ENCODE measurements at regions not wholly inside any gene's neighbourhood (a gene's known extent, or its start where the extent isn't known, plus 50 kb on each side); places are given as distances from the start of the nearest gene placed in this dataset.
"Not testable (repeated sequence)": the region's sequence is repeated elsewhere in the genome, so short reads cannot be mapped to it uniquely, and the experiment has no call there.

DNA sequence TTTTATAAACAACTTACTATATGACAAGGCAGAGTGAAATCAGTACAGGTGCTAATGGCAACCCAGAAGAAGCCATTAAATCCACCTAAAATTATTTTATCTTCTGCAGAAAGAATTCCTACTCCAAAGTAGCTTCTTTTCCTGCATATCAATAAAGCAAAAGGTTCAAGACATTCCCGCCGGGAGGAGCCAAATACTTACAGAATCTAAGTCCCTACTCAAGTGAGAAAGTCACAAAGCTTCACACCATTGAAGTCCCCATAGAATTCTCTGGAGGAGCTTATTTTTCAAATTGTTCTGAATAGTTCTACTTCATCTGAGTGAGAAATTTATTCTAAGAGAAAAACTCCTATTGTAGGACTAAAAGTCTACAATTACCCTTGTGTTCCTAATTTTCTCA, 233.7 kb upstream of the HNRNPA3 start:
- no peak for DNase-seq (ENCODE audit: low read depth)

DNA sequence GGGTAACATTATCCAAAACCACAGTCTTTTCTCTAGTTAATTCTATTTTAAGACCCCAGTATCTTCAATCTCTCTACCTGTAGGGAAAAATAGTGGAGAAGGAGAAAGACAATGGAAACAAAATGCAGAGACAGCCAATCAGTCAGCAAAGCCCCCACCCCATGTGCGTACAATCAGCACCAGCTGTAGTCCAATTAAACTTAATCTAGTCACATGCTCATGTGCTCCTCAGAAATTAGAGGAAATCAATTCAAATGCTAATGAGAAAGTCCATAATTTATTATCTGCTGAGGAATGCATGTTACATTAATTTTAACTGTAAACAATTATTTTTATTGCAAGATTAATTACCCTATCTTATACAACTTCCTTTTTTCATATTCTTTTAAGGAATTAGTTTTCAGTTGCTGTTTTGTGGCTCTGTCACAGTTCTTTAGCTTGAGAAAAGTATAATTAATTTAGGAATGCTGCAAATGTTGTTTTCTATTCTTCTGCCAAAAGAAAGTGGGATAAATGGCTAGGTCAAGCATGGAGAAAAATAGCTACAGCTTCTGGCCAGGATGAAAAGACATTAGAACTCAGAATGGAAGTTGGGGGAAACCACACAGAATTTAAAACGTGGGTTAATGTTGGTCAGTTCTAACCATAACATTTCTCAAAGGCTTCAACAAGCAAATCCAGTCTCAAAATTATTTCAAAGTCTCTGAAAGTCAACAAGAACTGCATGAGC, 232.4 kb upstream of the HNRNPA3 start:
- no peak for DNase-seq (ENCODE audit: low read depth)

DNA sequence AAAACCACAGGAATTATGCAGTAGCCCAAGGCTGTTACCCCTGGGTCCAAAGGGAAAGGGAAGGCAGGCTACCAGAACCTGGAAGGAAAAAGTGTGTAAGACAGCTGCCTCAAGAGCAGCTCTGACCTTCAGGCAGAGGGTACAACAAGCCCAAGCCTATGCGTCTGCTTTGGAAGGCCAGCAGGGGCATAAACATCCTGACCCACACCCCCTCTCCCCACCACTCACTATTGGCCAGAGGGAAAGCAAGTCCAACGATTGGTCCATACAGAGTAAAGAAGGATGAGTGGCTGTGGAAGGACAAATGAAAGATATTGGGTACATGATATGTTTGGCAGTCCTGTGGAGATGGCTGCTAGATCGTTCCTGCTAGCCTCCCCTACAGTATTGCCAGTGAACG, 227.6 kb upstream of the HNRNPA3 start:
- no peak for DNase-seq (ENCODE audit: low read depth)

DNA sequence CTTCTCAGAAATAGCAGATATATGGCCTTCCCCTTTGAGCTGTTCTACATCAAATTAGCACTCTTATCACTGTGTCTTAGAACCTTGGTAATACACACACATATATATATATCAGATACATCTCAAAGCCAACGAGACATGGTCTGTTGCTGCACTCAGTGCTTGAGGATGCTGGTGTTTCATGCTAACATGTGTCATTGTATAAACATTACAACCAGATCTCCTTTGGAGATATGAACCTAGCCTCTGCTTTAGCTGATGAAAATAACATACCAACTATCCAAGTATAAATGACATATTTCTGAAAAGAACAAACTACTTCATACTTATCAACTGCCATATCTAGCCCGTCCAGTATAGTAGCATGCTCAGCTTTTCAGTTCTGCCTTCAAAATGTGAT, 226.7 kb upstream of the HNRNPA3 start:
- no peak for DNase-seq (ENCODE audit: low read depth)

DNA sequence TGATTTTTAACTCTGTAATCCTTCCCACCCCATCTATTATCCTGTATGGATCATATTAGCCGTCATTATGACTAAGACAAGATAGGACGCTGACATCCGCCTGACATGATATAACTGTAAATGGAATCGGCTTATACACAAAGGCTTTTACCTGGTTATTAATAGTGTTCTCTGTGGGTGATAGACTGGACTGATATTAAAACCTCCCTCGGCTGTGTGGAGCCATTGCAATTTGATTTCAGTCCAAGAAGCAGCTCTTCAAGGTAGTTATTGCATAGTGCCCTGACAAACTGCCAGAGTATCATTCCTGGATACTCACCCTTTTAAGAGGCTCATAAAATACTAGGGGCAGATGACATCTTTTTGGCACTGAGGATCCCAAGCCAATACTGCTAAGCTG, 226.1 kb upstream of the HNRNPA3 start:
- DNase-seq (ENCODE audit: low read depth), result no peak

DNA sequence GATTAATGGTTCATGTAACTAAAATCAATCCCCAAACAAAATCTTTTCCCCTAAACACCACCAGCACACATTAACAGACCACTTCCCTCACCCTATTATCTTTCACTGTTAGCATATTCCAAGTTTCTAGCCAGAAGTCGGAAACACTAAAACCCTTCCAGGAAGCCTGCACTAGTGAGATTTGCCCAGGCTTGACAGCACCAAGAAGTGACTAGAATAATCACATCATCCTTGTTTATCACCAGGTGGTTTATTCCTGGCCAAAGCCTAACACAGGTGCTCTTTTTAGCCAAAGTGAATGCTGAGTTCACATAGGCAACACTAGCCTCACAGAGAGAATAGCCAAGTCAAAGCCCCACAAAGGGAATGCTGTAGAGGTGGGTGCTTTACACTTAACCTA, 221.2 kb upstream of the HNRNPA3 start:
- no peak for DNase-seq (ENCODE audit: low read depth)

DNA sequence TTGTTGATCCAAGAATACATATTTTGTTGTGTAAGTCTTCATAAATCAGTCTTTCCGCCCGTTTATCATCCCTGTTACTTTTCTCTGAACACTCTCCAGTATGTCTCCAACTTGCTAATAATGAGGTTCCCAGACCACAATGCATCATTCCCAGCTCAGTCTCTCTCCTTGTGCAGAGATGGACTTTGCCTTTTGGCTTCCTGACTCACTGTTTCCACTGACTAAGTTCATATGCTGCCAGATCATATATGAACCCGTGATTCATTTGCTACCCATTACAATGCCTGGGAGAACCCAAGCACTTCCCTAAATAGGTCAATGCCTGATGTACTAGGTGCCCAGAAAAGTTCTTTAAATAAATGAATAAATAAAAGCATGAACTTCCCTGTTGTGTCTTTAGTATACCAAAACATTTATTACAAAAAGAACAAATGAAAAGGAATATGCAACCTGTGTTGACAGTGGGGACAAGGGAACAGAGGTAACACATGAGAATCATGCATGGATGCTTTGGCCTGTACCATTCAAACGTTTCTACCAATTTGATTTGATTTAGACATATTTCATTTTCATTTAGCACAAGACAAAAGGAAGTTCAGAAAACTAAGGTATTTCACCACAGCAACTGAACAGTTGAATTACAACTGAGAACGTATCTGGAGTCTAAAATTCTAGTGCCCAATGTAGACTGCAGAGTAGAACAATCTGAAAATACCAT, 215.4 kb upstream of the HNRNPA3 start:
- DNase-seq (ENCODE audit: low read depth), result peak; percentile 61

DNA sequence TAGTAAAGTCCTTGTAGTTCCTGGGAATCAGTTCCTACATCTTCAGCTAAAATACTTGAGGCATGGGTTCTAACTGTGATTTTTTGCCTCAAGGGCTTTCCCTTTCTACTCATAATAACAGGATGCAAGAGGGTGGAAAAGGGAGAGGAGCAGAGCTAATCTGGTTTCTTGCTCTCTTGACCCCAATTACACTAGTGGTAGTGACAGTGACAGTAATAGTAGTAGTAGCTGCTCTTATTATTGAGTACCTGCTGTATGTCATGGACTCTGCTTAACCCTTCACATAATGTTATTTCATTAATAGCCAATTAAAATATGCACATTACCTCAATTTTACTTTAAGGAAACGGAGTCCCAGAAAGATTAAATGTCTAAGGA, 214.8 kb upstream of the HNRNPA3 start:
- no peak for DNase-seq (ENCODE audit: low read depth)

DNA sequence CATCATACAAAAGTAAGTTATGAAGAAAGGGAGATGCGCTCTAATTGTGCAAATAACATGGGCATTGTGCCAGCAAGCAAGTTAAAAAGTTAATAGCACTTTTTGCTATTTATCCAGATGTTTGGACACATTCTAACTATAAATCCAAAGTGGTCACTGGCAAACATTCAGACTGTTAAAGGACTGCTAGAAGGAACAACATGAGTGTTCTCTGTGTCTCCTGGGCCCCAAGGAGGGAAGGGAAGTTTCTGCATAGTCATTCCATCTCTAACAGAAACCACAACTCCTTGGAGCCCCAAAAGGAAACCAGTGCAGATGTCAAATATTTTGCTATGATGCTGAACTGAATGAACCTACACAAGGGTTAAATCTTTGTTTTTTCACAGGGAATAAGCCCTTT, 213.3 kb upstream of the HNRNPA3 start:
- DNase-seq (ENCODE audit: low read depth), result no peak

DNA sequence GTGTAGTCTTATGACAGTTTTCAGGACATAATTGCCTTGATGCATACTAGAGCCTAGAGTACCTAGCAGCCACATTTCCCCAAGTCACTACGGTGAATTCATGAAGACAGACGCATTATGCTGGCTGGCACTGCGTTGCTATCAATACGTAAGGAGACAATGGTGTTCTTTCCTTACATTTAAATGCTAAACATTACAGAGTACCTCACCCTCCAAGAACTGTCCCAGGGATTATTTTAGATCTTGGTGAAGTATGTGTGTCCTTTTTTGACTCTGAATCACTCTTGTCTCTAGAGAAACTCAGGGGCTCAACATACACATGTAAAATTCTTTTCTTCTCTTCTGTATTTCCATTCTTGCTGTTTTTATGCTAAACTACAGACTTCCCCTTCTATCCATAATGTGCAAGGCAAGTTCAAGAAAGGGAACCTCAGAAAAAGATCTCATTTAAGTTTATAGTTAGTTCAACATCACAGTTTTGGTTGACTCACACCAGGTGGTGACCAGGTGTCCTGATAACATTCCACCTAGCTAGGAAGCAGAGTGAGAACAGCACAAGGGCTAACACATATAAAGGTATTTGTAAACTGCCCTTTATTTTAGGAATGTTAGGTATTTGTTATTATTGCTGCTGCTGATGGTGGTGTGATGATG, 212.4 kb upstream of the HNRNPA3 start:
- no peak for DNase-seq (ENCODE audit: low read depth)

DNA sequence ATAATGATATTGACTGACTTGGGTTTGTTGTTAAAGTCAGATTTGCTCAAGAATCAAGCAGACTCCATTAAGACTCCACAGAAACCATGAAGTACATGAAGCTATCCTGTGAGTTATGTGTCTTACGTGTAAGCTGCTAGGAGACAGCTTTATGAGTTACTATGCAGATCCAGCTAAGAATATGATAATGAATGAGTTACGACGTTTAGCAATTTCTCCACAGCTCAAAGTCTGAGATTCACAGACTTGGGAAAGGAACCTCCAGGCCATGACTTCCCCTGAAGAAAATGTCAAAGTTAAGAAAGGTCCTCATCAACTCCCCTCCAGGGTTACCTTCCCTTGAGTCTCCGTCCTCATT, 211.9 kb upstream of the HNRNPA3 start:
- no peak for DNase-seq (ENCODE audit: low read depth)

DNA sequence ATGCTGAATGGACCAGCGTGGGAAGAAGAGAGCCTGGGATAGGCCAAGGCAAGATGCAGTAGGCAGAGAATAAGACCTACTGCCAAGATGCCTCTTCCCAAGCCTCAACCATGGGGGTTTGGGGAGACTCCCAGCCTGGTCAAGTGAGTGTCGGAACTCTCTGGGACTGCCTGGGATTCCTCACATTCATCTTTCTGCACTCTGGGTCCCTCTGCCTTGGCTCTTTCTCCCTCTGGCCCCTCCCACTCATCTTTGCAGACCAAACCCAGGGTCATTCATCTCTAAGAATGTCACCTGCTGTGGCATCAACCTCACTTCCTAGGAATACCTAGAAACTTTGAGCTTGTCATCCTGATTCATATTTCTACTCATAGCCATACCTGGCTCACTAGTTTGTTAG, 211.3 kb upstream of the HNRNPA3 start:
- no peak for DNase-seq (ENCODE audit: low read depth)

DNA sequence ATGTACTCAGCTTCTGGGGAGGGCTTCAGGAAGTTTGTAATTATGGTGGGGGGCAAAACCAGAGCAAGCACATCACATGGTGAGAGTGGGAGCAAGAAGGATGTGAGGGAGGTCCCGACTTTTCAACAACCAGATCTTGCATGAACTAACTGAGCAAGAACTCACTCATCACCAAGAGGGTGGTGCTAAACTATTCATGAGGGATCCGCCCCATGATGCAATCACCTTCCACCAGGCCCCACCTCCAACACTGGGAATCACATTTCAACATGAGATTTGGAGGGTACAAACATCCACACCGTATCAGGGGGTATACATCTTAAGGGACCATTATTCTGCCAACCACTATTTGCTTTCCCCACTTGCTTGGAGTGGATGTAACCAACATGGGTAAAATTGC, 209.6 kb upstream of the HNRNPA3 start:
- no peak for DNase-seq (ENCODE audit: low read depth)

DNA sequence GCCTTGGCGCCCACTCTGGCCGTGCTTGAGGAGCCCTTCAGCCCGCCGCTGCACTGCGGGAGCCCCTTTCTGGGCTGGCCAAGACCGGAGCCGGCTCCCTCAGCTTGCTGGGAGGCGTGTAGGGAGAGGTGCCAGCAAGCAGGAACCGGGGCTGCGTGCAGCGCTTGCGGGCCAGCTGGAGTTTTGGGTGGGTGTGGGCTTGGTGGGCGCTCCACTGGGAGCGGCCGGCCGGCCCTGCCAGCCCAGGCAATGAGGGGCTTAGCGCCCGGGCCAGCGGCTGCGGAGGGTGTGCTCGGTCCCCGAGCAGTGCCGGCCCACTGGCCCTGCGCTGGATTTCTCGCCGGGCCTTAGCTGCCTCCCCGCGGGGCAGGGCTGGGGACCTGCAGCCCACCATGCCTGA, 204.9 kb upstream of the HNRNPA3 start:
- DNase-seq (ENCODE audit: low read depth), result not testable (repeated sequence)

DNA sequence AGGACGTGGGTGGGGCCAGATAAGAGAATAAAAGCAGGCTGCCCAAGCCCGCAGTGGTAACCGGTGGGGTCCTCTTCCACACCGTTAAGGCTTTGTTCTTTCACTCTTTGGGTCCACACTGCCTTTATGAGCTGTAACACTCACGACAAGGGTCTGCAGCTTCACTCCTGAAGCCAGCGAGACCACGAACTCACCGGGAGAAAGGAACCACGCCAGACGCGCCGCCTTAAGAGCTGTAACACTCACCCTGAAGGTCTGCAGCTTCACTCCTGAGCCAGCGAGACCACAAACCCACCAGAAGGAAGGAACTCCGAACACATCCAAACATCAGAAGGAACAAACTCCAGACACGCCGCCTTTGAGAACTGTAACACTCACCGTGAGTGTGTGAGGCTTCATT, 203.9 kb upstream of the HNRNPA3 start:
- not testable (repeated sequence) for DNase-seq (ENCODE audit: low read depth)

DNA sequence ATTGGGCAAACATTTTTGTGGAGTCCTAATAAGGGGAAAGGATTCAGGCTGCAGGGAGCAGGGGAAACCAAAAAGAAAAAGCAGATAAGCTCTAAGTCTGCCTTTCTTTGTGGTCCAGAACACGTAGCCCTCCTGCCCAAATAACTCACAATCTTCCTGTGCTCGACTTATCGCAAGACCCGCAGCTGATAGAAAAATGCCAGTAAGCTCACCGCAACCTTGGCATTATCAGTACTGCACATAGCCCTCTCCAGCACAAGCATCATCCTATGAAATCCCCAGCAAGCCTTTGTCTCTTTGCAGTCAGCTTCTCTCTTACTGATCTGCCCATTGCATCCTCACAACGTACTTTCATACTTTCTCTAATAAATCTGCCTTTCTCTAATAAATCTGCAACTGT, 202.4 kb upstream of the HNRNPA3 start:
- DNase-seq (ENCODE audit: low read depth), result no peak

DNA sequence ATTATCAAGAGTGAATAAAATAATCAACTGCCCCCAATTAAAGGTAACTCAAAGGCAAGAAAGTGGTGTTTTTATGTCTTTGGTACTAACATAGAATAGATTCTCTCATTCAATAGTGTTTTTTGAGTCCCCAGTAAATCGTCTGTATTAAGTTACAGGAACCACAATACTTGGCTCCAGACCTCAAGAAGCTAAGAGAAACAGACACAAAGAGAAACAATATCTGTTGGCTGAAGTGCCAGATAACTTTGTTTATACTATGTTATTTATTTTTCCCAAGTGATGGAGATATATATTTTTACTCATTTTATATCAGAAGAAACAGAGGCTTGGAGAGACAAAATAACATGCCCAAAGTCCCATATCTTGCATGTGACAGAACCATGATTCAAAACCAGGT, 201.7 kb upstream of the HNRNPA3 start:
- DNase-seq (ENCODE audit: low read depth), result no peak

DNA sequence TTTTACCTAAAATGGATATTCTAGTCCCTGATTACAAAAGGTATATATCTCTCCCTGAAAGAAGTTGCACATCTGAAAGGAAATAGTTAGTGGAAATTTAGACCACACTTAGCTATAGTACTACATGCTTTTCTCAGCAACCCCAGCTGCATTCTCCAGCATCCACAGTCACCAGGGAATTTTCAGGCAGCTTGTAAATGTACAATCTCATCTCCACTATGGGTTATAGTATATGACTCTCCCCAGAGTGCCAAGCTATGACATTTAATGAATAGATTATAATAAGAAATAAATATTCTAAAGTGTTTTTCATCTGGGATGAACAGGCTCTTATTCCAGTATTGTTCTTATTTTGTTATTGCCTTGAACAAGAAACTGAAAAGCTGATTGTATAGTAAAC, 197.6 kb upstream of the HNRNPA3 start:
- no peak for DNase-seq (ENCODE audit: low read depth)

DNA sequence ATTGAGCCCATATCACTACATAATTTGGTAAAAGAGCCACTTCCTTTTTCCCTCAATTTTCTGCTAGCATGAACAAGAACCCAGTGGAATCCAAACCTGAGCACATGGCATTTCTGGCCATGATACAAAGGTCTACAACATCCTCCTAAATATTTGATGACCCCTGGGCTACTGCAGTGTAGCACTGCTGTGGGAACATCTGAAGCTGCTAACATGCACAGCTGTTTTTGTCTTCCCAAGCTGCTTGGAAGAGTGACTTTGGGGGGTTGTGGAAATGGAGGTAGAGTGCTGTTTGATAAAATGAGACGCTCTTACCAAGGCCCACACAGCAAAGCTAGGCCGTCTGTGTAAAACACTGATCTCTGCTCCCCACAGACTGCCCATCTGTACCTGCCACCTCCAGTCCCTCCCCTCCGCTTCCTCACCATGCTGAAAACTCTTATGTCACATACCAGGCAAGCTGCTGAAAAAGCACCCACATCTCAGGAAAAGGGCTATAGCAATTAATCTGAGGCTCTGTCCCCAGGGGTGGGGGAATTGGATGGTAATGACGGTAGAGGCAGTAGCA, 197.2 kb upstream of the HNRNPA3 start:
- no peak for DNase-seq (ENCODE audit: low read depth)

DNA sequence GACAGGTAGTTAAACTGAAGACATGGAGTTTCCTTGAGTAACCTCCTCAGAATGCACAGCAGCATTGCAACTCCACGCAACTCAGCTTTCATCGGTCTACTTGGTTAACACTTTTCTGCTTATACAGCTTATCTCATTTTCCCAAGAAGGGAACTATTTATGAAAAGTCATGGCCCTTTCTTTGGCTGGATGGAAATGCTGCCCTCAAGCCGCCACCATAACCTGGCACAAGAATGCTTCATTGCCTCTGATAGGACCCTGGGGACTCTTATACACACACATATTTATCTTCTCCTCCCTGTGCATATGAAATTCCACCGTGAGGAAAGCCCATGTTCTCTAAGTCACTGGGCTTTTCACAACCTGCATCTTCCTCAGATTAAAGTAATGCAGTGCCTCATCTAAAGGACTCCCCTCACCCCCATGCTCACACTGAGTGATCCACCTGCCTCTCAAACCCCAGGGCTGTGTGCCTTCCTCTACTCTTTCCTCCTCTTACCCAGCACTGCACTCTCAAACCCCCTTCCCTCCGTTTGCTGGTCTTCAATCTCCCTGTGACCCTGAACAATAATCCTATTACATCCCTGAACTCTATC, 192.0 kb upstream of the HNRNPA3 start:
- no peak for DNase-seq (ENCODE audit: low read depth)

DNA sequence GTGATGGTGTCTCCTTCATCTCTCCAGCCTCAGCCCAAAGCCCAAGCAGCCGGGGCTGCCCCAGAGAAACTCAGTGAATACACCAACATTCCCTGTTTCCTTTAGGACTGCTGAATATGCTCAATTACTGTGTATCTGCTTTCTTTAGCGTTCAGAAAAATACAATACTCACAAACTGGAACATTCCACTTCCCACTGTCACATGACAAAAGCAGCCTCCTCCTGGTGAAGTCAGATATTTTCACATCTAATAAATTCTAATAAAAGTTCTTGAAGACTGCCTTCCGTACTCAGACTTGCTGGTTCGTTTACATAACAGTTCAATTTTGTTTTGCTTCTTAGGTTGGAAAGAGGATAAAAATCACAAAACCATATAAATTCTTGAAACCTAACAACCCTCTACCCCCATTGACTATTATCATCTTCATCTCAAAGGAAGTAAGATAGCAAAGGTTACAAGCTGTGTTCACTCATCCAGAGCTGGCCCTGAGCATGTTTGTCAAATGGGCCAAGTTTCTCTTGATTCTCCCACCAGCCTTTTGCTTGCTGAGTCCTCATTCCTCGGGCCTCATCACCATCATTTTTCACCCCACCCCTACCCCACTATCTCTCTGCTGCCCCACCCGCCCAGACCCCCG, 190.8 kb upstream of the HNRNPA3 start:
- no peak for DNase-seq (ENCODE audit: low read depth)

DNA sequence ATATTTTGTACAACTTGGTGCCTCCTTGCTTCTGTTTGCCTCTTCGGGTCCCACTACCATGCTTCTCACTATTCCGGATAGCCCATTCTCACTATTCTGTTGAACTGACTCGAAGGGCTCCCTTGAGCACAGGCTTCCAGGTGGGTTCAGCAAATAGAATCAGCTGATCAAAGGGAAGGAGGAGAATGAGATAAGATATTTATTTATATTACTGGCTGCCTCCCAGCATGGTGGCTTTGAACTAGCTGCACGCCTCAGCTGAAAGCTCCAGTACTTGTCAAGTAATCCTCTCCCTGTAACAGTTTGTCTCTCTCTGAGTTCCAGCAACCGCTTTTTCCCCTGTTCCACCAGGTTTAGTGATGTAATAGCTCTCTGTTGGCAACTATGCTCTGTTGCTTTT, 187.8 kb upstream of the HNRNPA3 start:
- no peak for DNase-seq (ENCODE audit: low read depth)

All from iris pigment epithelial cell (primary cell).